ENCODE measurements at regions not wholly inside any gene's neighbourhood (a gene's known extent, or its start where the extent isn't known, plus 50 kb on each side); places are given as distances from the start of the nearest gene placed in this dataset.
A peak's percentile ranks its signal among the peaks of the same experiment; 100 is the strongest.

DNA sequence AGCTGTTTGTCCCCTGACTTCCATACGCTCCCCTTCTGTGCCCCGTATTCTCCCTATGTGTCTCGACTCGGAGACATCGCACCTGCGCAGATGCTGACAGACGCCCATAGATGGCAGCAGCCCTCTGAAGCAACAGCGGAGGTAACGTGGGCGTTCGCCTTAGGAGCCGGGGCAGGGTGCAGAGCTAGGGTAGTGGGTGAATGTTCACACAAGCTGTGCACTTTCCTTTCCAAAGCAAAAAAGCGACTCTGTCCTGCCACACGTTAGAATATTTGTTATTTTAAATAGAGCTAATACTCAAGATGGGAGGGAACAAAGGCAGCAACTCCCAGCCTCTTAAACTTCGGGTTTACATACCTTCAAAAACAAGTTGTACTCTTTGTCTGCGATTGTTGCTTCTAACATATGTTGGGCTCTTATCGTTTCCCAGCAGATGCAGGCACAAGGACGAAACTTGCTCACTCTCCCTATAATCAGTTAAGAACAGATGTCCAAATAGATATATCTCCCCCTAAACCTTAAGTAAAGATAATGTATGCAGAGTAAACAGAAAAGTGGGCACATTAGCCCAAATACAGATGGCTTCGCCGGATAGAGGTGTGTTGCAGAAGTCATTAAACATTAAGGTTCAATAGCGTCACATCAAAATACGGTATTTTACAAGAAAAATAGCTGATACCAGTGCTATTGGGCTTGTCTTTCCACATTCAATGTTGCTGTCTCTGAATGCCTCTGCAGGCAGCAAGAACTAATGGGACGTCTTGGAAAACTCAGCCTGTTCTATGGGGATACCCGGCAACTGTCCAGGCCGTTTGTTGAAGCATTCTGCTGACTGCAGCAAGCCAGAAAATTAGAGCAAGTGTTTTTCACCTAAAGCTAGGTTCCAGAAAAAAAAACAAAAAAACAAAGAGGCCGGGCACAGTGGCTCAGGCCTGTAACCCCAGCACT is 340.3 kb upstream of the PRKCQ start:
- DNase-seq, result peak; percentile 33

DNA sequence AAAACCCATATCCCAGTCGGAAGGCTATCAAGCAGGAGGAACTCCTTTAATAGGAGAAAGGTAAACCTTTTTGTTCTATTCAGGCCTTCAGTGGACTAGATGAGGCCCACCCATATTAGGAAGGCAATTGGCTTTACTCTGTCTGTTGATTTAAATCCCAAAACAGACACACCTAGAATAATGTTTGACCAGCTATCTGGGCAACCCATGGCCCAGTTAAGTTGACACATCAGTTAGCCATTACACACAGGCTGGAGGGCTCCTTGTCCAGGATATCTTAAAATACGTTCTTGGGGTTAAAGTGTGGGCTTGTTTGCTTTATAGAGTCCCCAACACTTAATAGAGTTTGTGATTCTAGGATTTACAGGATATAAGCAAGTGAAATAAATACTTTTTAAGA is 339.0 kb upstream of the PRKCQ start:
- no peak for DNase-seq

GRCh38 chr10:6918305-6918704 is 338.2 kb upstream of the PRKCQ start:
- no peak for DNase-seq

GRCh38 chr10:6917125-6917524 is 337.0 kb upstream of the PRKCQ start:
- DNase-seq, result no peak

DNA sequence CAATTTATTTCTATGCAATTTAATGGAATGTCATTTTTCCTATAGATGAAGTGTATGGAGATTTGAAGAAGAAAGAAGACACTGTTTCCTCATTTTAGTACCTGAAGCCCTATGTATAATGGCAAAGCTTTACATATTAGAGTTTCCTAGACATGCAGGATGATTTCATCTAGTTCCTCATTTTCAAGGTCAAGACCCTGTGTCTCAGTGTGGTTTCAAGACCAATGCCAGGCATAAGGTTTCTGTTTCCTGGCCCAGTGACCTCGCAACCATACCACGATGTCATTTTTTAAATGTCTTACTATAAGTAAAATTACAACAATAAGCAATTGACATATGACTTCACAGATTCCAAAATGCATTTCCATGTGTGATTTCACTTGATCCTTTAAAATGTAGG is 336.5 kb upstream of the PRKCQ start:
- DNase-seq, result no peak

DNA sequence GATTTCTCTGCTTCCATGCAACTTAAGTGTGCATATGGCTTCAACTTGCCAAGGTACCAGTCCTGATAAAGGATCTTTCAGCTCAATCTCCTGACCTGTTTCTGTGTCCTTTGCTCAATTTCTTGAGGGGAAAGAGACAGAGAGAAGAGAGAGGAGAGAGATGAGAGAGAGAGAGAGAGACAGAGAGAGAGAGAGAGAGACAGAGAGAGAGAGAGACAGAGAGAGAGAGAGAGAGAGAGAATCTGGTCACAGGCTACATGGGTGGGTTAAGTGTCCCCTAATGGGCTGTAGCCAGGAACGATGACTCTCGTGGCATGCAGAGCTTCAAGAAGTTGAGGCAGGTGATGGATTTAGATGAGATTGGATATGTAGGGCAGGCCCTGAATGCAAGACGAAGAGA is 335.2 kb upstream of the PRKCQ start:
- no peak for DNase-seq

DNA sequence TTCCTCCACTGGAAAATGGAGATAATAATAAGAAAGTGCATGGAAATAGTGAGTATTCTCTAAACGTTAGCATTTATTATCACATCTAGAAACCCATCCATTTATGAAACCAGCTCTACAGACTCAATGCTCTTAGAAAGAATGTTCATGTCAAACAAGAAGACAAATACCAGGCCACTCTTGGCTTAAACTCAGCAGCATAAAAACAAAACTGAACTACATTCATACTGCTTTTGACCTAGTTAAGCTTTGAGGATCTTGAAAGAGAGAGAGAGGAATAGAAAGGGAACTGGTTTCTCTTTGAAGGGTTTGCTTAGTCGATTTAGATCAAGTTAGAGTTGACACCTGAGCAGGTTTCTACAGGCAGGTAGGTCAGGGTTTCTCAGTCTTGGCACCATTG is 332.9 kb upstream of the PRKCQ start:
- DNase-seq, result no peak

- no peak for DNase-seq
Measured at GRCh38 chr10:6912424-6912823, 332.3 kb upstream of the PRKCQ start.

GRCh38 chr10:6912021-6912420 is 331.9 kb upstream of the PRKCQ start:
- DNase-seq, result no peak

- no peak for DNase-seq
Measured at GRCh38 chr10:6909905-6910560, 330.0 kb upstream of the PRKCQ start.

DNA sequence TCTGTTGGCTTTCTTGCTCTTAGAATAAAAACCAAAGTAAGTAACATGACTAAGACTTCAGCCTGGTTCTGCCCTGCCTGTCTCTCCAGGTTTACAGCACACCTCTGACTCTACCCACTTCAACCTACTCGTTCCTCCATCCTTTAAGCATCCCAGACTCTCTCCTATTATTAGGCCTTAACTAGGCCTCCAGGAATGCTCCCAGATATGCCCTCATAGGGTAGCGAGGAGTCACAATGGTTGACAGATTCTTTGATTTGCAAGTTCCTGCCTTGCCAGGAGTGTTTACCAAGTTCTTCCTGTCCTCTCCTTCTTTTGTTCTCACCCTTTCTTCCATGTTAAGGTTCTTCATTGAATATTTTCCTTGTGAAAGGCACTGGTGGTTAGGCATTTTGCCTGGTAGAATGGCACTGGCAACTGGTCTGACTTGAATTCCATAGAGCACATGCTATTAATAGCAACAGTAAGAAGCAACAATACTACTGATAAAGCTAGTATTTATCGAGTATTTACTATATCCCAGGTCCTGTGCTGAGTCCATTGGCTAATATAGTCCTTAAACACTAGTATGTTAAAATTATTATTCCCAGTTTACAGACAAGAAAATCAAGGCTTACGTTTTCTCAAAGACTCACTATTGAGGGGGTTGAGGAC is 327.9 kb upstream of the PRKCQ start:
- DNase-seq, result no peak

DNA sequence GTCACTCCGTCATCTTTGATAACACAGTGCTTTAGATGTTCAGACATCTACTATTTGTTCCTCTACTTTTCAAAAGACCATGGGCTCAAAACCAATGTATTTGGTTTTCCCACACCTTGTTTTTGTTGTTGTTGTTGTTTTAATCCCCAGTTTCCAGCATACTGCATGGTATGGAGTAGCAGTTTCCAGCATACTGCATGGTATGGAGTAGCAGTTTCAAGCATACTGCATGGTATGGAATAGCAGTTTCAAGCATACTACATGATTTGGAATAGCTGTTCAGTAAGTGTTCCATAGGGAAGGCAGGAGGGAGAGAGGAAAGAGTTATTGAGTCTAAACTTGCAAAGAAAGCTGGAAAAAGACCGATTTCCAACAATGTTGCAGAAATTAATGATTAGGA is 314.3 kb upstream of the PRKCQ start:
- DNase-seq, result no peak

DNA sequence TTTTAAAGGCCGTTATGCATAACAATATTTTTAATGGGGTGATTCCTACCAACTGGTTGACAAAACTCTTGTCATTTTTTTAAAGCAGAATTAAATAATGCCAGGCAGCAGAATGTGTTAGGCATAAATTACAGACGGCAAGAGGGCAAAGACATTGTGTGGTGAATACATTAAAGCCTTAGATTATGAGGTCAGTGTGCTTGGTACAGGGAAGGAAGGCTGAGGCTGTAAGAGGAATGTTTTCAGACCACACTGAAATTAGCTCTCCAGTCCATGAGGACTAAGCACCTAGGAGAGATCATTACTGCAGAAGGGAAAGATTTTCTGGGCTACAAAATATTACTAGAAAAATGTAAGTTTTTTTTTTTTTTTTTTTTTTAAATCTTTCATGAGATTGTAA is 312.8 kb upstream of the PRKCQ start:
- no peak for DNase-seq

GRCh38 chr10:6891924-6892323 is 311.8 kb upstream of the PRKCQ start:
- DNase-seq, result no peak

GRCh38 chr10:6889718-6890117 is 309.6 kb upstream of the PRKCQ start:
- DNase-seq, result no peak

- no peak for DNase-seq
Measured at GRCh38 chr10:6888434-6888833, 308.4 kb upstream of the PRKCQ start.

GRCh38 chr10:6885284-6885683 is 305.2 kb upstream of the PRKCQ start:
- DNase-seq, result no peak

DNA sequence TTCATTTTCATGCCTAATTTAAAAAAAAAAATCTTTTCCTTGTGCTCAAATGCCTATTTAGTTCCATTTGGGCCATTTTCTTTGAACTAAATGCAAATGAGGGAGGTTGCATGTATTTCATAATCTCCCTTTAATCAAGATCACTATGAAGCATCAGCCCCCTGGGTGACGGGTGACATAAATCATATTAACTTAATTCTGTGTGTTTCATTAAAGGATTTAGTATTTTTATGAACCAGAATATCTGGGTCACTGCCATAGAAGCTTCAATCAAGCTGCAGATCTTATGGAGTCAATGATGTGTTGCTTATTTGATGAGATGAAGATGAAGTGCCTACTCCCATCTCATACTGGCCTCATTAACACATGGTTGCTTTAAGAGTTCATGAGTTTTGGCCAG is 301.9 kb upstream of the PRKCQ start:
- no peak for DNase-seq

DNA sequence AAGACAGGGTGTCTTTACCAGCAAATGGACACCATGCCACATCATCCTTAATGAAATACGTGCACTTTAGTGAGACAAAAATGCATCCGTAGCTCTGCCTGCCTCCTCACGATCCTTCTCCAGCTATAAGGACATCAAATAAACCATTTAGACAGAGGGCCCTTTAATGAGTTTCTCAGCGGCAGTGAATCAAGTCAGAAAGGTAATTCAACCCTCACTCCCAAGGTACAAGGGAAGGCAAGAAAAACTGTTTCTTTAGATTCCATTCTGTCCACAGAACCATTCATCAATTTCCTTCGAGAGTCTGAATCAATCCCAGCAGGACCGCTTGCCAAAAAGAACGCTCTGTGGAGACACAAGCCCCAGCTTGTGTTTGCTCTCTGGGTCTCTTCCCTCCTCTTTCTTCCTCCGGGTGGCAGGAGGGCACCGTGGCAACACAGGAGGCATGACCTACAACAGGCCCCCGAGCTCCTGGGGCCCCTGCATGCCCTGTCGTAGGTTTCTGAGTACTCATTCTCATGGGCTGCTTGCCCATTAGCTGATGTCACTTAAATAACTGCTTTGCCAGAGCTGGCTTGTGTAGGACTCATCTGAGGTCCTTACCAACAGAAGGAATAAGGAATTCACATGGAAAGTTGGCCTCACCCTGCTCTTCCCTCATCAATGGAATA is 297.8 kb upstream of the PRKCQ start:
- peak; percentile 3 for DNase-seq

DNA sequence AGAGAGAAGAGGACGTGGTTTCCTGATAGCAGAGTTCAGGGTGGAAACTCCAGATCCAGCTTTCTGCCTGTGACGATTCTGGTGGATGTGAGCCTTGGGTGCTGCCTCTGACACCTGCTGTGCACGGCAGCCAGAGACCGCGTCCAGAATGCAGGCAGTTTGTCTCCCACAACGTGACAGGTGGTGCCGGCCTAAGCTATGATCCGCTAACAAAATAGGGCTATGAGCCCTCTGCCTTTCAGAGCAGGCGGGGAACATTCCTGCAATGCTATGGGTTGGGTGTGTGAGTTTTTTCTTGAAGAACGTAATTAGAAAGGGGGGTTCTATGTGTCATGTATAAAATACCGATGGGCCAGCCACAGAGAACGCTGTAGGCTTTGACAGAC is 297.3 kb upstream of the PRKCQ start:
- DNase-seq, result no peak

- no peak for DNase-seq
Measured at GRCh38 chr10:6875269-6875865, 295.3 kb upstream of the PRKCQ start.

DNA sequence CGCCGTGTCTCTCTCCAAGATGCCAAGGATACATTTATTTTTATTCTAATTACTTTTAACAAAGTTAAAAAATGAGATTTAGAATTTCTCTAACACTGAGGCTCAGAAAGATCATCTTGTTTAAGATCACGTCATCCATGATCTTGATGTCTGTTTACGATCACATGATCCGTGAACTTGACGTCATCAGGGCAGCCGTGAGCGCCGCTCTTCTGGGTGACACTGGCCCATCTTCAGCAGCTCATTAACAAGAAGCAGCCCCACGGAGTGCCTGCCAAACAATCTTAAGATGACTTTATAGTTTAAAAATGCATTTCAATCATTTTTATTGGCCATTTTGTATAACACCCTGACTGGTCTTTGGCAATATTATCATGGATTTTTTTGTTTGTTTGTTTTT is 291.1 kb upstream of the PRKCQ start:
- DNase-seq, result no peak

Measured in fibroblast of skin of scalp (primary cell).